K562 (cell line): ENCODE measurements at regions not wholly inside any gene's neighbourhood (a gene's known extent, or its start where the extent isn't known, plus 50 kb on each side); places are given as distances from the start of the nearest gene placed in this dataset.

Source experiments
- FOS ChIP-seq: IDR thresholded peaks from 3 replicates; pipeline ENCODE4 v1.6.1; 2011; ENCODE audit not compliant: insufficient read length; ENCODE audit errors: extremely low read depth
- POLR2A ChIP-seq: fragments of 450-650 bp; conservative IDR thresholded peaks from 2 replicates; pipeline ENCODE4 v1.6.1; 2016
- RFX7 ChIP-seq: fragments of 250-450 bp; sonication (Bioruptor Pico); IDR thresholded peaks from 2 replicates; pipeline ENCODE4 v1.5.1; 2021; ENCODE audit warnings: mild to moderate bottlenecking
- TCF7 ChIP-seq: sonication (generic); IDR thresholded peaks from 2 replicates; pipeline ENCODE4 v1.6.1; 2016; ENCODE audit warnings: antibody characterized with exemption, borderline replicate concordance
- ZNF3 ChIP-seq: fragments of 250-450 bp; sonication (Bioruptor Pico); IDR thresholded peaks from 2 replicates; pipeline ENCODE4 v1.5.0; 2021; ENCODE audit warnings: mild to moderate bottlenecking, moderate library complexity
- TF ChIP-seq, protein P1 (sequence below): fragments of 450-650 bp; formaldehyde crosslinking; IDR thresholded peaks from 2 replicates; pipeline ENCODE4 v1.4.0; 2020; ENCODE audit warnings: mild to moderate bottlenecking, moderate library complexity

- TF ChIP-seq TCF7 (no peak), FOS (no peak), RFX7 (CRISPR knock-in tag) (no peak), POLR2A (no peak), ZNF3 (CRISPR knock-in tag) (no peak)
- TF ChIP-seq, protein P1, sequence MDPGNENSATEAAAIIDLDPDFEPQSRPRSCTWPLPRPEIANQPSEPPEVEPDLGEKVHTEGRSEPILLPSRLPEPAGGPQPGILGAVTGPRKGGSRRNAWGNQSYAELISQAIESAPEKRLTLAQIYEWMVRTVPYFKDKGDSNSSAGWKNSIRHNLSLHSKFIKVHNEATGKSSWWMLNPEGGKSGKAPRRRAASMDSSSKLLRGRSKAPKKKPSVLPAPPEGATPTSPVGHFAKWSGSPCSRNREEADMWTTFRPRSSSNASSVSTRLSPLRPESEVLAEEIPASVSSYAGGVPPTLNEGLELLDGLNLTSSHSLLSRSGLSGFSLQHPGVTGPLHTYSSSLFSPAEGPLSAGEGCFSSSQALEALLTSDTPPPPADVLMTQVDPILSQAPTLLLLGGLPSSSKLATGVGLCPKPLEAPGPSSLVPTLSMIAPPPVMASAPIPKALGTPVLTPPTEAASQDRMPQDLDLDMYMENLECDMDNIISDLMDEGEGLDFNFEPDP (CRISPR knock-in tag), result no peak
Measured at GRCh38 chr20:19936466-19937200, 80.5 kb upstream of the NAA20 start.
